GM19372 (cell line): ENCODE measurements at regions not wholly inside any gene's neighbourhood (a gene's known extent, or its start where the extent isn't known, plus 50 kb on each side); places are given as distances from the start of the nearest gene placed in this dataset.
"Not testable (repeated sequence)": the region's sequence is repeated elsewhere in the genome, so short reads cannot be mapped to it uniquely, and the experiment has no call there.

ENCODE experiments used
- ATAC-seq: cut with Tn5 transposase; IDR thresholded peaks from one replicate; pipeline ENCODE4 v1.9.1; 2021; ENCODE audit warnings: mild to moderate bottlenecking, low read depth, moderate library complexity; ENCODE audit not compliant: unreplicated experiment

GRCh38 chr12:27133022-27133590 lies 50.7 kb upstream of the C12orf71 start:
- no peak for ATAC-seq

GRCh38 chr12:27140478-27140969 lies 58.1 kb upstream of the C12orf71 start:
- no peak for ATAC-seq

- no peak for ATAC-seq
Observed at GRCh38 chr12:27142101-27142721, 59.8 kb upstream of the C12orf71 start.

GRCh38 chr12:27143256-27144069 lies 61.1 kb upstream of the C12orf71 start:
- ATAC-seq: no peak

- ATAC-seq: peak; percentile 48
Observed at GRCh38 chr12:27145725-27146124, 63.3 kb upstream of the C12orf71 start.

GRCh38 chr12:27148373-27148772 lies 66.0 kb upstream of the C12orf71 start:
- no peak for ATAC-seq

GRCh38 chr12:27148791-27149190 lies 66.4 kb upstream of the C12orf71 start:
- ATAC-seq: no peak

- ATAC-seq: no peak
Observed at GRCh38 chr12:27151479-27151878, 69.1 kb upstream of the C12orf71 start.

GRCh38 chr12:27158297-27158696 lies 75.9 kb upstream of the C12orf71 start:
- no peak for ATAC-seq

- ATAC-seq: peak; percentile 78
Observed at GRCh38 chr12:27161458-27162228, 79.3 kb upstream of the C12orf71 start.

- ATAC-seq: no peak
Observed at GRCh38 chr12:27162229-27162537, 79.8 kb upstream of the C12orf71 start.

GRCh38 chr12:27163048-27163715 lies 80.8 kb upstream of the C12orf71 start:
- ATAC-seq: no peak

GRCh38 chr12:27163894-27164293 lies 80.2 kb upstream of the STK38L start:
- ATAC-seq: no peak

GRCh38 chr12:27164330-27165040 lies 79.6 kb upstream of the STK38L start:
- no peak for ATAC-seq

- ATAC-seq: not testable (repeated sequence)
Observed at GRCh38 chr12:27165958-27166357, 78.1 kb upstream of the STK38L start.

- ATAC-seq: not testable (repeated sequence)
Observed at GRCh38 chr12:27171494-27171893, 72.6 kb upstream of the STK38L start.

GRCh38 chr12:27176765-27177164 lies 67.3 kb upstream of the STK38L start:
- no peak for ATAC-seq

- ATAC-seq: no peak
Observed at GRCh38 chr12:27177706-27178105, 66.4 kb upstream of the STK38L start.

- no peak for ATAC-seq
Observed at GRCh38 chr12:27178255-27178654, 65.8 kb upstream of the STK38L start.
